ENCODE measurements at regions not wholly inside any gene's neighbourhood (a gene's known extent, or its start where the extent isn't known, plus 50 kb on each side); places are given as distances from the start of the nearest gene placed in this dataset.

DNA sequence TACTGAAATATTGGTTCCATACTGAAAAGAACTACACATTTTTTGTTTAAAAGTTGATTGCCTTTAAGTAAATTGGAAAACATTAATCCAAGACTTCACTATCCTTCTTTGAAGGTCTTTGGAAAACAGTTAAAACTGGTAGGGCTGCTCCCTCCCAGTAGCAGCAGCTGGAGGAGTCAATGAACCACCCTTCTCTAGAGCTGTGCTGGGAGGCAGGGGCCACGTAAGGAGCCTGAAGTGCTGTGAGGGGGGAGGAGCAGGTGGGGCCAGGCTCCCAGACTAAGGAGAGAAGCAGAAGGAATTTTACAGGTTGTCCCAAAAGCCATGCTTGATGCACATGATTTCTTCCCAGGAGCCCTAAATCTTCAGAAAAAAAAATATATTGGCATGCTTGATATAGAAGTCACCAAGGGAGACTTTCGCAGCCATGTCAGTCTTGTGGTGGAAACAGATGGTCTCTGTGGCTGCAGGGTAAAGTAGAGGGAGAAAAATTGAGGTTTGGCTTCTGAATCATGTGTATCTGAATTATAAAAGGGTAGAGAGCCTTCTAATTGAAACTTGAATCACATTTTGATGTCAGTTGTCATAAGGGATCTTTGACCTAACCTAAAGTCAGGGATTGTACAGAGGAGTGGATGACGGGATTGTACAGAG is 673.2 kb upstream of the FRG1 start:
- Histone ChIP-seq H3K9me2 (replicated peaks; ENCODE audit: low read length) (no peaks in the 10 kb centered on the region), H3K4me3 (ENCODE audit: low read length) (no peak overlapping the region), H3K27me3 (ENCODE audit: low read length) (no peaks in the 10 kb centered on the region), H4K20me1 (ENCODE audit: low read length) (no peaks in the 10 kb centered on the region), H2AFZ (ENCODE audit: low read length) (no peak overlapping the region), H3K4me1 (ENCODE audit: insufficient read depth, low read length) (no peaks in the 10 kb centered on the region), H3F3A (ENCODE audit: low read length, unreplicated experiment) (no peaks in the 10 kb centered on the region), H3K36me3 (ENCODE audit: low read depth, low read length) (no peaks in the 10 kb centered on the region), H3K9me3 (ENCODE audit: low read length) (no peaks in the 10 kb centered on the region), H3K27ac (ENCODE audit: low read length) (no peak overlapping the region), H3K4me2 (ENCODE audit: low read length) (no peak overlapping the region), H3K9ac (ENCODE audit: low read length) (no peak overlapping the region), H3K79me2 (ENCODE audit: low read length) (no peaks in the 10 kb centered on the region)
- BruUV-seq (replicated peaks): no TSS peak
- no peak for ATAC-seq
- CTCF ChIA-PET: no interaction called here
- DNase-seq: no peak
- intact Hi-C loops (cut with micrococcal nuclease): no loop called here
- no peak for TF ChIP-seq EZH2phosphoT487 (IDR thresholded peaks at IDR 0.05; ENCODE audit: borderline replicate concordance, low read length)
- TF ChIP-seq EZH2 (IDR thresholded peaks at IDR 0.05; ENCODE audit: low read length, unreplicated experiment): no peak
- TF ChIP-seq, protein P1, sequence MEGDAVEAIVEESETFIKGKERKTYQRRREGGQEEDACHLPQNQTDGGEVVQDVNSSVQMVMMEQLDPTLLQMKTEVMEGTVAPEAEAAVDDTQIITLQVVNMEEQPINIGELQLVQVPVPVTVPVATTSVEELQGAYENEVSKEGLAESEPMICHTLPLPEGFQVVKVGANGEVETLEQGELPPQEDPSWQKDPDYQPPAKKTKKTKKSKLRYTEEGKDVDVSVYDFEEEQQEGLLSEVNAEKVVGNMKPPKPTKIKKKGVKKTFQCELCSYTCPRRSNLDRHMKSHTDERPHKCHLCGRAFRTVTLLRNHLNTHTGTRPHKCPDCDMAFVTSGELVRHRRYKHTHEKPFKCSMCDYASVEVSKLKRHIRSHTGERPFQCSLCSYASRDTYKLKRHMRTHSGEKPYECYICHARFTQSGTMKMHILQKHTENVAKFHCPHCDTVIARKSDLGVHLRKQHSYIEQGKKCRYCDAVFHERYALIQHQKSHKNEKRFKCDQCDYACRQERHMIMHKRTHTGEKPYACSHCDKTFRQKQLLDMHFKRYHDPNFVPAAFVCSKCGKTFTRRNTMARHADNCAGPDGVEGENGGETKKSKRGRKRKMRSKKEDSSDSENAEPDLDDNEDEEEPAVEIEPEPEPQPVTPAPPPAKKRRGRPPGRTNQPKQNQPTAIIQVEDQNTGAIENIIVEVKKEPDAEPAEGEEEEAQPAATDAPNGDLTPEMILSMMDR (conservative IDR thresholded peaks at IDR 0.05; ENCODE audit: low read depth, low read length): no peak
- POLR2A ChIA-PET (ENCODE audit: unreplicated experiment): no interaction called here

DNA sequence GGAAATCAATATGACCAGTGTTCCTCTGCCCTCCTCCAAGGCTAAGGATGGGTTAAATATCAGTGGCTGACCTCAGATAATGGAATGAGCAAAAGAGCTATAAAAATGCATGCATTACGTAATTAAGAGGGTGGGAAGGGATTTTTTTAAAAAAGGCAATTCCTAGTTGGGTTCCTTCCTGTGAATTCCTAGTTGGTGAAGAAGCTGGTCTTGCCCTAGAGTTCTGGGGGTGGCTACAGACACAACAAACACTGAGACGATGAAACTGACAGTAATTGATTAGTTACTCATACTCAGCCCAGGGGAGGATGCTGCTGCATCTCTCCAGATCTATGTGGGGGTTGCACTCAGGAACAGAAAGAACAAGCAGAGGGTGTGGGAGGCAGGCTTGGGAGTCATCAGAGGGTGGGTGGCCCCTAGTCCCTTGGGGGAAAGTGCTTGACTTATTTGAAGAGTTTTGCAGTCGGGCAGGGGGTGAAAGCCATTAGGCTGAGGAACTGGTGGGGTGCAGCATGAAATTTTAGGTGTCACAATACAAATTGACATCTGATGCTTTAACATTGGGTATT is 662.0 kb upstream of the FRG1 start:
- ChIA-PET POLR2A (ENCODE audit: unreplicated experiment) (no interaction called here), CTCF (no interaction called here)
- intact Hi-C loops (cut with micrococcal nuclease): no loop called here
- TF ChIP-seq, protein P1 (conservative IDR thresholded peaks at IDR 0.05; ENCODE audit: low read depth, low read length): no peak
- no peak for TF ChIP-seq EZH2 (IDR thresholded peaks at IDR 0.05; ENCODE audit: low read length, unreplicated experiment)
- Histone ChIP-seq H3K27me3 (ENCODE audit: low read length) (no peaks in the 10 kb centered on the region), H3F3A (ENCODE audit: low read length, unreplicated experiment) (no peaks in the 10 kb centered on the region), H3K36me3 (ENCODE audit: low read depth, low read length) (no peaks in the 10 kb centered on the region), H3K27ac (ENCODE audit: low read length) (no peak overlapping the region), H3K9ac (ENCODE audit: low read length) (no peak overlapping the region), H4K20me1 (ENCODE audit: low read length) (no peaks in the 10 kb centered on the region), H3K4me3 (ENCODE audit: low read length) (no peak overlapping the region), H2AFZ (ENCODE audit: low read length) (no peak overlapping the region), H3K4me1 (ENCODE audit: insufficient read depth, low read length) (no peaks in the 10 kb centered on the region), H3K79me2 (ENCODE audit: low read length) (no peaks in the 10 kb centered on the region), H3K9me3 (ENCODE audit: low read length) (no peaks in the 10 kb centered on the region), H3K4me2 (ENCODE audit: low read length) (no peak overlapping the region), H3K9me2 (replicated peaks; ENCODE audit: low read length) (no peaks in the 10 kb centered on the region)
- no TSS peak for BruUV-seq (replicated peaks)
- no peak for DNase-seq
- ATAC-seq: no peak

DNA sequence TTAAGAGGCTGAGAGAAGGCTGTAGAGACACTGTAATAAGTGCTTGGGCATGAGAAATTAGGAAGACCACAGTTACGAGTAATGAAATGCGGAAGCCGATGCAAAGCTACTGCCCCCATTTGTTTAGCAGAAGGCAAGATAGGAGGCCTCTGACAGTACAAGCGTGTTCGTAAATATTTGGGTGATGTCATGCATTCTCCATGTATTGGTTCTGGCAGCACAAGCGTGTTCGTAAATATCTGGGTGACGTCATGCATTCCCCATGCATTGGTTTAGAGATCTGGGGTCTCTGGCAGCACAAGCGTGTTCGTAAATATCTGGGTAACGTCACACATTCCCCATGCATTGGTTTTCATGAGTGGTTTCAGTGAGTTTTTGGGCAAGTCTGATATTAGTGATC is 661.5 kb upstream of the FRG1 start:
- H3K27ac ChIP-seq (ENCODE audit: low read length): no peak overlapping the region
- H3K9me3 ChIP-seq (ENCODE audit: low read length): no peaks in the 10 kb centered on the region
- H3K4me2 ChIP-seq (ENCODE audit: low read length): no peak overlapping the region
- no peaks in the 10 kb centered on the region for H3K9me2 ChIP-seq (replicated peaks; ENCODE audit: low read length)
- no peaks in the 10 kb centered on the region for H4K20me1 ChIP-seq (ENCODE audit: low read length)
- no peaks in the 10 kb centered on the region for H3K36me3 ChIP-seq (ENCODE audit: low read depth, low read length)
- no peak overlapping the region for H3K4me3 ChIP-seq (ENCODE audit: low read length)
- H3K27me3 ChIP-seq (ENCODE audit: low read length): no peaks in the 10 kb centered on the region
- intact Hi-C loops (cut with micrococcal nuclease): no loop called here
- TF ChIP-seq EZH2 (IDR thresholded peaks at IDR 0.05; ENCODE audit: low read length, unreplicated experiment): no peak
- TF ChIP-seq, protein P1 (conservative IDR thresholded peaks at IDR 0.05; ENCODE audit: low read depth, low read length): no peak
- TF ChIP-seq EZH2phosphoT487 (IDR thresholded peaks at IDR 0.05; ENCODE audit: borderline replicate concordance, low read length): no peak
- no TSS peak for BruUV-seq (replicated peaks)
- DNase-seq: no peak
- no peak overlapping the region for H3K9ac ChIP-seq (ENCODE audit: low read length)
- ChIA-PET CTCF (no interaction called here), POLR2A (ENCODE audit: unreplicated experiment) (no interaction called here)
- no peaks in the 10 kb centered on the region for H3F3A ChIP-seq (ENCODE audit: low read length, unreplicated experiment)
- no peak overlapping the region for H2AFZ ChIP-seq (ENCODE audit: low read length)
- ATAC-seq: no peak
- H3K4me1 ChIP-seq (ENCODE audit: insufficient read depth, low read length): no peaks in the 10 kb centered on the region
- H3K79me2 ChIP-seq (ENCODE audit: low read length): no peaks in the 10 kb centered on the region

All from PC-3 (cell line).